Ascending aorta (tissue), 2 donors: ENCODE measurements at regions not wholly inside any gene's neighbourhood (a gene's known extent, or its start where the extent isn't known, plus 50 kb on each side); places are given as distances from the start of the nearest gene placed in this dataset.

ENCODE experiments used
- DNase-seq, 2 donors: peaks; one replicate each; pipeline ENCODE4 v3.0.0-alpha.2; 2019; ENCODE audit warnings: low spot score in 2 of 2
- H3K27ac ChIP-seq, 2 donors: fragments of 200-600 bp; sonication (generic); one replicate each; pipeline ENCODE4 v1.5.1; 2016 to 2017; ENCODE audit warnings: mild to moderate bottlenecking in 1 of 2
- H3K27me3 ChIP-seq: fragments of 200-600 bp; sonication (generic); one replicate; pipeline ENCODE4 v1.5.1; 2017
- H3K36me3 ChIP-seq, 2 donors: fragments of 200-600 bp; sonication (generic); one replicate each; pipeline ENCODE4 v1.5.1; 2016
- H3K4me1 ChIP-seq, 2 donors: fragments of 200-600 bp; sonication (generic); one replicate each; pipeline ENCODE4 v1.5.1; 2016 to 2017; ENCODE audit warnings: mild to moderate bottlenecking in 1 of 2
- H3K4me3 ChIP-seq, 2 donors: fragments of 200-600 bp; sonication (generic); one replicate each; pipeline ENCODE4 v1.5.1; 2016 to 2017; ENCODE audit warnings: mild to moderate bottlenecking in 1 of 2
- H3K9me3 ChIP-seq, 2 donors: fragments of 200-600 bp; sonication (generic); one replicate each; pipeline ENCODE4 v1.5.1; 2016
- CTCF ChIP-seq, 3 experiments: fragments of 200-600 bp in 2 of 3; fragments of 450-650 bp in 1 of 3; sonication (generic) in 2 of 3; IDR thresholded peaks; one replicate each; pipeline ENCODE4 v1.5.1; 2016 to 2019; ENCODE audit warnings: antibody characterized with exemption in 3 of 3, mild to moderate bottlenecking in 1 of 3, moderate library complexity in 1 of 3
- intact Hi-C: fragments of 100-400 bp; cut with DNase I; formaldehyde crosslinking; loops from one replicate; pipeline ENCODE4 v1.15.1; 2023

GRCh38 chr4:96585304-96585703 is 745.4 kb downstream of the PDHA2 start:
- TF ChIP-seq CTCF (IDR thresholded peaks at IDR 0.05) = no peak

GRCh38 chr4:96593422-96593821 is 753.5 kb downstream of the PDHA2 start:
- intact Hi-C loops = no loop called here
- H3K36me3 ChIP-seq = no peaks in the 10 kb centered on the region
- H3K9me3 ChIP-seq = no peaks in the 10 kb centered on the region
- no peaks in the 10 kb centered on the region for H3K4me1 ChIP-seq
- no peaks in the 10 kb centered on the region for H3K27me3 ChIP-seq
- no peak overlapping the region for H3K27ac ChIP-seq
- no peak for TF ChIP-seq CTCF (IDR thresholded peaks at IDR 0.05)
- DNase-seq = no peak
- no peak overlapping the region for H3K4me3 ChIP-seq

More at GRCh38 chr4:96585304-96585703, 745.4 kb downstream of the PDHA2 start:
- Histone ChIP-seq H3K4me3 (no peak overlapping the region), H3K27ac (no peak overlapping the region), H3K9me3 (no peaks in the 10 kb centered on the region), H3K4me1 (no peaks in the 10 kb centered on the region), H3K27me3 (no peaks in the 10 kb centered on the region), H3K36me3 (no peaks in the 10 kb centered on the region)
- no peak for DNase-seq
- intact Hi-C loops = no loop called here

GRCh38 chr4:96598465-96598864 is 758.6 kb downstream of the PDHA2 start:
- H3K4me1 ChIP-seq = no peaks in the 10 kb centered on the region
- H3K27me3 ChIP-seq = no peaks in the 10 kb centered on the region
- H3K27ac ChIP-seq = no peak overlapping the region
- no peak overlapping the region for H3K4me3 ChIP-seq
- H3K9me3 ChIP-seq = no peaks in the 10 kb centered on the region
- intact Hi-C loops = no loop called here
- no peaks in the 10 kb centered on the region for H3K36me3 ChIP-seq
- no peak for DNase-seq
- no peak for TF ChIP-seq CTCF (IDR thresholded peaks at IDR 0.05)

- DNase-seq = no peak
- H3K27me3 ChIP-seq = no peaks in the 10 kb centered on the region
- H3K4me1 ChIP-seq = no peaks in the 10 kb centered on the region
- no peak overlapping the region for H3K27ac ChIP-seq
- H3K4me3 ChIP-seq = no peak overlapping the region
- H3K9me3 ChIP-seq = no peaks in the 10 kb centered on the region
- TF ChIP-seq CTCF (IDR thresholded peaks at IDR 0.05) = no peak
- intact Hi-C loops = no loop called here
- no peaks in the 10 kb centered on the region for H3K36me3 ChIP-seq
Measured at GRCh38 chr4:96599752-96600151, 759.9 kb downstream of the PDHA2 start.

- intact Hi-C loops = no loop called here
- DNase-seq = no peak
- no peak overlapping the region for H3K4me3 ChIP-seq
- H3K4me1 ChIP-seq = no peaks in the 10 kb centered on the region
- no peak for TF ChIP-seq CTCF (IDR thresholded peaks at IDR 0.05)
- H3K36me3 ChIP-seq = no peaks in the 10 kb centered on the region
- H3K27me3 ChIP-seq = no peaks in the 10 kb centered on the region
- H3K9me3 ChIP-seq = no peaks in the 10 kb centered on the region
- no peak overlapping the region for H3K27ac ChIP-seq
Measured at GRCh38 chr4:96602661-96603060, 762.8 kb downstream of the PDHA2 start.

- Histone ChIP-seq H3K4me1 (no peaks in the 10 kb centered on the region), H3K36me3 (no peaks in the 10 kb centered on the region), H3K27me3 (no peaks in the 10 kb centered on the region), H3K4me3 (no peak overlapping the region), H3K9me3 (no peaks in the 10 kb centered on the region), H3K27ac (no peak overlapping the region)
- TF ChIP-seq CTCF (IDR thresholded peaks at IDR 0.05) = no peak
- intact Hi-C loops = no loop called here
- no peak for DNase-seq
Measured at GRCh38 chr4:96603641-96604040, 763.7 kb downstream of the PDHA2 start.
